PC-9 (cell line): ENCODE measurements at regions not wholly inside any gene's neighbourhood (a gene's known extent, or its start where the extent isn't known, plus 50 kb on each side); places are given as distances from the start of the nearest gene placed in this dataset.

Experiments used
- BruUV-seq: library from RNA; stranded (reverse); fragments of 400-500 nt; replicated peaks from 2 replicates; lab custom pipeline; 2021; lab: Mats Ljungman, UMichigan
- CTCF ChIA-PET: fragments of 300-600 bp; sonication (Branson Sonifier 250); formaldehyde crosslinking; loops from one replicate; lab custom pipeline; 2022; ENCODE audit warnings: antibody characterized with exemption; lab: Charles Lee
- POLR2A ChIA-PET: fragments of 300-600 bp; sonication (Branson Sonifier 250); formaldehyde crosslinking; loops from one replicate; lab custom pipeline; 2022; ENCODE audit warnings: antibody characterized with exemption; ENCODE audit not compliant: unreplicated experiment; lab: Charles Lee
- DNase-seq, 2 experiments: peaks; one replicate each; pipeline versions ENCODE4 v3.0.0 to v3.0.0-alpha.2; 2015 to 2022; ENCODE audit warnings: mixed read lengths in 1 of 2
- H2AFZ ChIP-seq: fragments of 200-600 bp; sonication (generic); 2 replicates; pipeline ENCODE4 v1.8.1; 2017; ENCODE audit warnings: antibody characterized with exemption
- H3F3A ChIP-seq: fragments of 200-600 bp; sonication (generic); 2 replicates; pipeline ENCODE4 v1.8.1; 2017; ENCODE audit warnings: antibody characterized with exemption, mild to moderate bottlenecking, low read depth; ENCODE audit not compliant: insufficient read depth
- H3K27ac ChIP-seq: fragments of 200-600 bp; sonication (generic); 2 replicates; pipeline ENCODE4 v1.6.1; 2016; ENCODE audit warnings: mixed run types
- H3K27me3 ChIP-seq: fragments of 200-600 bp; sonication (generic); 2 replicates; pipeline ENCODE4 v1.6.1; 2016; ENCODE audit warnings: low read depth, mixed run types; ENCODE audit not compliant: insufficient read depth
- H3K36me3 ChIP-seq: fragments of 200-600 bp; sonication (generic); 2 replicates; pipeline ENCODE4 v1.6.1; 2016; ENCODE audit warnings: low read depth, mixed run types
- H3K4me1 ChIP-seq: fragments of 200-600 bp; sonication (generic); replicated peaks from 2 replicates; pipeline ENCODE4 v1.6.1; 2016; ENCODE audit warnings: mixed run types; ENCODE audit not compliant: insufficient read depth
- H3K4me2 ChIP-seq: fragments of 200-600 bp; sonication (generic); 2 replicates; pipeline ENCODE4 v1.6.1; 2017; ENCODE audit warnings: mixed run types
- H3K4me3 ChIP-seq: fragments of 200-600 bp; sonication (generic); 2 replicates; pipeline ENCODE4 v1.6.1; 2016; ENCODE audit warnings: mixed run types
- H3K79me2 ChIP-seq: fragments of 200-600 bp; sonication (generic); 2 replicates; pipeline ENCODE4 v1.6.1; 2017; ENCODE audit warnings: low read depth, mixed run types
- H3K9me2 ChIP-seq: fragments of 200-600 bp; sonication (generic); 2 replicates; pipeline ENCODE4 v1.8.1; 2017; ENCODE audit warnings: mild to moderate bottlenecking; ENCODE audit not compliant: insufficient read depth
- H3K9me3 ChIP-seq: fragments of 200-600 bp; sonication (generic); 2 replicates; pipeline ENCODE4 v1.8.1; 2016; ENCODE audit warnings: low read depth; ENCODE audit not compliant: insufficient read depth
- H4K20me1 ChIP-seq: fragments of 200-600 bp; sonication (generic); 2 replicates; pipeline ENCODE4 v1.8.1; 2017; ENCODE audit not compliant: insufficient read depth
- EZH2 ChIP-seq: fragments of 200-600 bp; sonication (generic); IDR thresholded peaks from 2 replicates; pipeline ENCODE4 v1.8.0; 2017; ENCODE audit warnings: antibody characterized with exemption, low read depth
- intact Hi-C: fragments of 100-400 bp; cut with micrococcal nuclease; formaldehyde crosslinking; loops from one replicate; pipeline ENCODE4 v1.10.0; 2022; ENCODE audit not compliant: unreplicated experiment
- TF ChIP-seq, protein P1 (sequence below): fragments of 200-600 bp; sonication (generic); conservative IDR thresholded peaks from 2 replicates; pipeline ENCODE4 v1.6.1; 2017; ENCODE audit warnings: mixed run types, antibody characterized with exemption, mild to moderate bottlenecking, moderate library complexity

DNA sequence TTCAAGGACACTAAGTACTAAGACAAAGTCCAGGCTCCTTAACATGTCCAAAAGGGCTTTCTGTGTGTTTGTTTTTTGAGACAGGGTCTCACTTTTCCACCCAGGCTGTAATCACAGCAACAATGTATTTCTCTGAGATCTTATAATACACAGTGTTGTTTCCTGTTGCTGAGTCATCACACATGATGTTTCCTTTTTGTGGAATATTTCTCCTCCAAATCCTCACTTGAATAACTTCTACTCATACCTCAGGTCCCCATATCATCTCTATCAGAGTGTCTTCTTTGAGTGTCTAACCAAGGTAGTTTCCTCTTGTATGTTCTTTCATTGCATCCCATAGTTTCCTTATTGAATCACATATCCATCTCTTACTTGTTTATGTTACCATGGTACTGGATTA, 632.0 kb upstream of the PIK3C3 start:
- Histone ChIP-seq H2AFZ (no peak overlapping the region), H4K20me1 (no peaks in the 10 kb centered on the region), H3K27me3 (no peaks in the 10 kb centered on the region), H3K4me2 (no peak overlapping the region), H3K4me1 (peaks cover 11% of the 10 kb centered on the region; the same call in 1 of the 2 replicates), H3F3A (no peaks in the 10 kb centered on the region), H3K36me3 (no peaks in the 10 kb centered on the region), H3K4me3 (no peak overlapping the region), H3K9me3 (no peaks in the 10 kb centered on the region), H3K27ac (no peak overlapping the region), H3K79me2 (no peaks in the 10 kb centered on the region), H3K9me2 (no peaks in the 10 kb centered on the region)
- no TSS peak for BruUV-seq
- intact Hi-C loops = no loop called here
- no peak for TF ChIP-seq EZH2
- TF ChIP-seq, protein P1, sequence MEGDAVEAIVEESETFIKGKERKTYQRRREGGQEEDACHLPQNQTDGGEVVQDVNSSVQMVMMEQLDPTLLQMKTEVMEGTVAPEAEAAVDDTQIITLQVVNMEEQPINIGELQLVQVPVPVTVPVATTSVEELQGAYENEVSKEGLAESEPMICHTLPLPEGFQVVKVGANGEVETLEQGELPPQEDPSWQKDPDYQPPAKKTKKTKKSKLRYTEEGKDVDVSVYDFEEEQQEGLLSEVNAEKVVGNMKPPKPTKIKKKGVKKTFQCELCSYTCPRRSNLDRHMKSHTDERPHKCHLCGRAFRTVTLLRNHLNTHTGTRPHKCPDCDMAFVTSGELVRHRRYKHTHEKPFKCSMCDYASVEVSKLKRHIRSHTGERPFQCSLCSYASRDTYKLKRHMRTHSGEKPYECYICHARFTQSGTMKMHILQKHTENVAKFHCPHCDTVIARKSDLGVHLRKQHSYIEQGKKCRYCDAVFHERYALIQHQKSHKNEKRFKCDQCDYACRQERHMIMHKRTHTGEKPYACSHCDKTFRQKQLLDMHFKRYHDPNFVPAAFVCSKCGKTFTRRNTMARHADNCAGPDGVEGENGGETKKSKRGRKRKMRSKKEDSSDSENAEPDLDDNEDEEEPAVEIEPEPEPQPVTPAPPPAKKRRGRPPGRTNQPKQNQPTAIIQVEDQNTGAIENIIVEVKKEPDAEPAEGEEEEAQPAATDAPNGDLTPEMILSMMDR = no peak
- ChIA-PET CTCF (no interaction called here), POLR2A (no interaction called here)
- DNase-seq = no peak

DNA sequence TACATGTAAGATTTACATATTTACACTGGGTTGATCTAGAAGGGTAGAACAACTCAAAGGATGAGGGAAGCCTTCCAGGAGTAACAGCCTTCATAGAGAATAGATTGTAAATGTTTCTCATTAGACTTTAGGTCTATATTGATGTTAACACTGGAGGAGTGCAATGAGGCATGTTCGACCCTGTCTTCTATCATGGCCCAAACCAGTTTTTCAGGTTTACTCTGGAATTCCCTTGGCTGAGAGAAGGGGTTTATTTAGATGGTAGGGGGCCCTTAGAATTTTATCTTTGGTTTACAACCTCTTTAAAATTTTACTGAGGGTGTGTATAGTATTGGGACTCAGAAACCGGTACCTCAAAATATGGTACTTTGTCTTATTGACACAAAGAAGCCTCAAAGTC, 634.9 kb upstream of the PIK3C3 start:
- no TSS peak for BruUV-seq
- no peak overlapping the region for H3K4me3 ChIP-seq
- no peak overlapping the region for H3K27ac ChIP-seq
- no peaks in the 10 kb centered on the region for H4K20me1 ChIP-seq
- peaks cover 5% of the 10 kb centered on the region; the same call in 1 of the 2 replicates for H3K4me1 ChIP-seq
- no peak overlapping the region for H3K4me2 ChIP-seq
- CTCF ChIA-PET = interaction anchor here (0.7 kb wide), 1 partner anchor 21 kb away, joined by 3 read pairs; no protein-coding TSS in a partner anchor
- no peaks in the 10 kb centered on the region for H3K9me3 ChIP-seq
- no peaks in the 10 kb centered on the region for H3F3A ChIP-seq
- no peaks in the 10 kb centered on the region for H3K9me2 ChIP-seq
- no peak overlapping the region for H2AFZ ChIP-seq
- POLR2A ChIA-PET = no interaction called here
- no peaks in the 10 kb centered on the region for H3K36me3 ChIP-seq
- H3K27me3 ChIP-seq = no peaks in the 10 kb centered on the region
- intact Hi-C loops = no loop called here
- no peak for TF ChIP-seq EZH2
- TF ChIP-seq, protein P1 = no peak
- DNase-seq = no peak
- no peaks in the 10 kb centered on the region for H3K79me2 ChIP-seq

DNA sequence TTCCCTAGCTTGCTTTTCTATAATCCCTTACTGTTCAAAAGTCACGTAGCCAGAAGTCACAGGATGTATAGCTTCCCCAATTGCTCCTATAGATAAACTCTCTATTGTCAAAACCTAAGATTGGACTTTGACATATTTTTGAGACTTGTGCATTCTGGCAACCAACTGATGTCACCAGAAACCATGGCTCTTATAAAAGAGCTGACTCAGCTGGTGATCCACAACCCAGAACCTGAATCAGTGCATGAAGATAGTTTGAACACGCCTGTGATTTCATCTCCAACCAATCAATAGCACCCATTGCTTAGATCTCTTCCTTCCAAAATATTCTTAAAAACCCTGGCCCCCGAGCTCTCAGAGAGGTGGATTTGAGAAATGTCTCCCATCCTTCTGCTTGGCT, 639.9 kb upstream of the PIK3C3 start:
- Histone ChIP-seq H3K79me2 (no peaks in the 10 kb centered on the region), H3K27ac (no peak overlapping the region), H3K4me2 (no peak overlapping the region), H3K36me3 (no peaks in the 10 kb centered on the region), H4K20me1 (no peaks in the 10 kb centered on the region), H3K4me1 (no peaks in the 10 kb centered on the region), H3F3A (no peaks in the 10 kb centered on the region), H3K4me3 (no peak overlapping the region), H2AFZ (no peak overlapping the region), H3K27me3 (no peaks in the 10 kb centered on the region), H3K9me2 (no peaks in the 10 kb centered on the region), H3K9me3 (no peaks in the 10 kb centered on the region)
- intact Hi-C loops = no loop called here
- no TSS peak for BruUV-seq
- no peak for DNase-seq
- POLR2A ChIA-PET = no interaction called here
- CTCF ChIA-PET = no interaction called here
- no peak for TF ChIP-seq EZH2
